GM21423 (cell line): ENCODE measurements at regions not wholly inside any gene's neighbourhood (a gene's known extent, or its start where the extent isn't known, plus 50 kb on each side); places are given as distances from the start of the nearest gene placed in this dataset.

ENCODE experiments used
- ATAC-seq: cut with Tn5 transposase; IDR thresholded peaks from one replicate; pipeline ENCODE4 v1.9.1; 2021; ENCODE audit warnings: mild to moderate bottlenecking, moderate library complexity; ENCODE audit not compliant: unreplicated experiment

DNA sequence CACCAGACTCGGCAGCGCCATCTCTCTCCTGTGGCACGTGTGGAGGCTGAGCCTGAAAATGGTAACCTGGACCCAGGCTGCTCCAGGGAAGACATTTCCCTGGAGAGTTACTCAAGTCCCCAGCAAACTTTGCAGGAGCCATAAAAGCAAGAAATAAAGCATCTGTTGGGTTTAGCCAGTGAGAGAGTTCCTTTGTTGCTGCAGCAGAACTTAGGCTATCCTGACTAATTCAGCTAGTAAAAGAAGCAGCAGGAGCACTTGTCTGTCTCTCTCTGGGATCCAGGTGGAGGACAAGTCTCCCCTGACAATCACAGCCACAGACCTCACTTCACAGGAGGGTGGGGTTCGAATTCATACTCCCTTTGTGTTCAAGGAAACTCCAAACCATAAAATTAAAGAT is 79.2 kb upstream of the DIO3 start:
- no peak for ATAC-seq

DNA sequence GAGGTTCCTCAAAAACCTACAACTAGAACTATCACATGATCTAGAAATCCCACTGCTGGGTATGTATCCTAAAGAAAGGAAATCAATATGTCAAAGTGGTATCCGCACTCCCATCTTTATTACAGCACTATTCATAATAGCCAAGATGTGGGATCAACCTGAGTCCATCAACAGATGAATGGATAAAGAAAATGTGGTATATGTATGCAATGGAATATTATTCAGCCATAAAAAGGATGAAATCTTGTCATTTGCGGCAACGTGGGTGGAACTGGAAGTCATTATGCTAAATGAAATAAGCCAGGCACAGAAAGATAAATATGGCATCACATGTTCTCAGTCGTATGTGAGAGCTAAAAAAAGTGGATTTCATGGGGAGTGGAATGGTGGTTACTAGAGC is 77.5 kb upstream of the DIO3 start:
- ATAC-seq = no peak

DNA sequence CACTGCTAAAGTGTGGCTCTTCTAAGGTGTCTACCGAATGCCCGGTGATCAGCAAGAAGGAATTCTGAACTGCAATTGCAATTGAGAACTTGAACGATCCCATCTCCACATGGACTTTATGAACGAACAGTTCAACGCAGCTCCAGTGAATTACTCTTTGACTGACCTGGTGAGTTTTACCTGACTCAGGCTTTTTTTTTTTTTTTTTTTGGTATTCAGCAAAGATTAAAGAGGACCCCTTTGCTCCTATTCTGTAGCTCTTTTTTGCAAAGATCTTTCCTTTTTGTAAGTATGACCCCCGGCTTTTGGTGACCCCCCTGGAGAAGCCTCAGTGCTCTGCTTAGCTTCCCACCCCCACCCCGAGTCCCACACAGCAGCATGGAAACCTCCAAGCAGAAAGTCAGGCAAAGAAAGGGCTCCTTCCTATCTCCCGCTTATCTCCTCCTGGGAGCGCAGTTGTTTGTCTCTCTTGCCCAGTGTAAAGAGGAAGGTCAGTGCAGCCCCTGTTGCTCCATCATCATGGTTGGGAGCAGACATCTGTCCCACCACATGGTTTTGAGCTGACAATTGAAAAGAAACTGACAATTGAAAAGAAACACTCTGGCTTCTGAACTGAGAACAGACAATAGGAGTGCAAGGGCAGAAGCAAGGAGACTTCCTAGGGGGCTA is 72.1 kb upstream of the DIO3 start:
- no peak for ATAC-seq

DNA sequence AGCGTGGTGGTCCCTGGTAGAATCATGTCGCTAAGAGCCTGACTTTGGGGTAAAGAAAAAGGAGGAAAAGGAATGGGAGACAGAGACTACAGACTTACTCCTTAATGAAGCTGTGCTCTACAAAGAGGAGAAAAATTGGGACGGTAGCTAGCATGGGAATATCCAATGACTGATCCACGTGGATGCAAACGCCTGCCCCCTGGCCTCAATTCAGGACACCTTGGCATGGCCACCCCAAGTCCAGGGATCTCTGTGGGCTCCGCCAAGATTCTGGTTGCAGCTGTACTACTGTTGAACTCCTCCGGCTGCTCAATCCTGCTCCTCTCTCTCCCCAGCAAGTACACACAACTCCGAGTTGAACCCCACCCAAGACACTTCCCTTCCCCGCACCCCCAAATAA is 70.5 kb upstream of the DIO3 start:
- no peak for ATAC-seq

DNA sequence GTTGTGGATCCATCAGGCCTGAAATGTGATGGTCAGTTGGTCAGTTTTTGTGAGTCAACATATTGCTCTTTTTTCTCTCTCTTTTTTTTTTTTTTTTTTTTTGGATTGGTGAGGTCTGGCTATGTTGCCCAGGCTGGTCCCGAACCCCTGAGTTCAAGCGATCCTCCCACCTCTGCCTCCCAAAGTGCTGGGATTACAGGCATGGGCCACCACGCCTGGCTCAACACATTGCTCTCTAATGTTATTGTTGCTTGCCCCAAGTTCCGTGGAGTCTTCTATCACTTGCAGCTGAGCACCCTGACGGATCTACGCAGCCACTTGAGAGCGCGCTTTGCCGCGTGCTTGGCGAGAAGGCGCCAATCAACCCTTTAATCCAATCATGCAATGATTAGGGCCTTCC is 69.5 kb upstream of the DIO3 start:
- no peak for ATAC-seq

DNA sequence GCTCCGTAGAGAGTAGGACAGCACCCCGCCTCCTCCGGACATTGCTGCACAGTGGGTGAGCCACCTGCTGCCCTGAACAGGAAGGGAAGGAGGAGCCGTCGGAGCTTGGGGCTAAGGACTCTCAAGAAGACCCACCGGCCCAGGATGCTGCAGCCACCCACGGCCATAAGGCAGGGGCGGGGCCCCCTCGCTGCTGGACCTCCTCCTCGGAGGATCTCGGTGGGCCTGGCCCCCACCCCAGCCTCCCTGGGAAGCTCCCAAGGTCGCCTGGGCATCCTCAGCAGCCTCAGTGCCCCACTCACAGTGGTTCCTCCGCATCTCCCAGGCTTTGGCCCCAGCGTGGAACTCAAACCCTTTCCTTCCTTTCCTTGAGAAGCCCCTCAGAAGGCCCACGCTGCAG is 68.6 kb upstream of the DIO3 start:
- no peak for ATAC-seq

DNA sequence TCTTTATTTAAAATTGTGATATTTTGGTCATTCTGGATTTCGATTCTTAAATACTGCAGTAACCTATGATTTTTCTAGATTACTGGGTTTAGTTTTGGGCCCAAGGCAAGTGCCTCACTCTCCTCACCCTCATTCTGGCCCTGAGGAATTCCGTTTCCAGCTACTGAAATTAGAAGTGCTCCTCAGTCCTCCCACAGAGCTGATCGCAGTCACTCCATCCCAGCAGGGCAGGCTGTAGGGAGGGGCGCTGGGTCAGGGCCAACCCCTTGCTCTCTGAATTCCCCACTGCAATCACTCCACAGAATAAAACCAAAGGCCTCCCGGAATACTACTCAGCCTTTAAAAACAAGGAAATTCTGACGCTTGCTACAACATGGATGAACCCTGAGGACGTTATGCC is 66.5 kb upstream of the DIO3 start:
- no peak for ATAC-seq

DNA sequence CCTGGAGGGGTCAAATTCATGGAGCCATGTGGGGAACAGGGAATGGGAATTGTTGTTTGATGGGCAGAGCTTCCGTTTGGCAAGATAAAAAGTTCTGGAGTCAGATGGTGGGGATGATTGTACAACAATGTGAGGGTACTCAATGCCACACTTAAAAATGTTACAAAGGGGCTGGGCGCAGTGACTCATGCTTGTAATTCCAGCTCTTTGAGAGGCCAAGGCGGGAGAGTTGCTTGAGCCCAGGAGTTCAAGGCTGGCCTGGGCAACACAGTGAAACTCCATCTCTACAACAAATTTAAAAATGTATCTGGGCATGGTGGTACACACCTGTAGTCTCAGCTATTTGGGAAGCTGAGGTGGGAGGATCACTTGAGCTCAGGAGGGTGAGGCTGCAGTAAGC is 66.0 kb upstream of the DIO3 start:
- no peak for ATAC-seq

DNA sequence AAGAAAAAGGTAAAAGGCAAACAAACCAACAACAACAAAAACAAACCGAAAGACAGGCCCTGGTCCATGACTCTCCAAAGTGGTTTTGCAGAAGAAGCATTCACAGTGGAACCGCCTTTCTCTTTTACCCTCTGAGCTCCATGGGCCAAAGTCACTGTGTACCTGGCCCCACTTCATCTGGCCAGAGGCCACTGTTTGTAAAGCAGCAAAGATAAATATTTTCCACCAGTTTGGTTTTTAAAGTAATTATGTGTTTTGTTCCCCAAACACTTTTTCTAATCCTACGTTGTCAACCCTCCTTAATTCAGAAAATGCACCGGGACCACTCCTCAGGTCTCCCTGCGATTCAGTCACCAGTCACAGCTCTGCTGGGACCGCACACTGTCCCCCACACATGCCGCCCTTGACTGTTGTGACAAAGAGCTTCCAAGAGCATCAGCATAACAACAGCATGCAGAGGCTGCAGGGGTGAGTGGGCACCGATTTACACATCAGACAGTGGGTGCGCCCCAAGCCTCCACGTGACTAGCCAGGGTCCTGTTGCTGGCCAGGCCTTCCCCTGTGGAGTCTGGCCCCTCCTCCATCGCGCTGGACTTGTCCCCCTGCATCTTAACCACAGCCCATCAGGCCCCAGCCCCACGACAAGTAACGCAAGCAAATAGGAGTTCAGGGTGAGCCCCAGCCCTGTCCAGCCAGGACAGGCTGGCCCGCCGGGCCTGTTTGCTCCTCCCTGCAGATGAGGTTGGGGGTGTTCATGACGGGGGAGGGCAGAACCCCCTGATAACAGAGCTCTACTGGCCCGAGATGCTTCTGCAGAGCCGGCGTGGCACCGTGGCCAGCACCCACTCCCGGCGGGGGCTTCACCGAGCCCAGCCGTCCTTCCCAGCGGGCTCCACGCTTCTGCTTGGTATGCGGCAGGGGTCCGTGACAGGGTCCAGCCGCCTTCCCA is 65.2 kb upstream of the DIO3 start:
- ATAC-seq = no peak

DNA sequence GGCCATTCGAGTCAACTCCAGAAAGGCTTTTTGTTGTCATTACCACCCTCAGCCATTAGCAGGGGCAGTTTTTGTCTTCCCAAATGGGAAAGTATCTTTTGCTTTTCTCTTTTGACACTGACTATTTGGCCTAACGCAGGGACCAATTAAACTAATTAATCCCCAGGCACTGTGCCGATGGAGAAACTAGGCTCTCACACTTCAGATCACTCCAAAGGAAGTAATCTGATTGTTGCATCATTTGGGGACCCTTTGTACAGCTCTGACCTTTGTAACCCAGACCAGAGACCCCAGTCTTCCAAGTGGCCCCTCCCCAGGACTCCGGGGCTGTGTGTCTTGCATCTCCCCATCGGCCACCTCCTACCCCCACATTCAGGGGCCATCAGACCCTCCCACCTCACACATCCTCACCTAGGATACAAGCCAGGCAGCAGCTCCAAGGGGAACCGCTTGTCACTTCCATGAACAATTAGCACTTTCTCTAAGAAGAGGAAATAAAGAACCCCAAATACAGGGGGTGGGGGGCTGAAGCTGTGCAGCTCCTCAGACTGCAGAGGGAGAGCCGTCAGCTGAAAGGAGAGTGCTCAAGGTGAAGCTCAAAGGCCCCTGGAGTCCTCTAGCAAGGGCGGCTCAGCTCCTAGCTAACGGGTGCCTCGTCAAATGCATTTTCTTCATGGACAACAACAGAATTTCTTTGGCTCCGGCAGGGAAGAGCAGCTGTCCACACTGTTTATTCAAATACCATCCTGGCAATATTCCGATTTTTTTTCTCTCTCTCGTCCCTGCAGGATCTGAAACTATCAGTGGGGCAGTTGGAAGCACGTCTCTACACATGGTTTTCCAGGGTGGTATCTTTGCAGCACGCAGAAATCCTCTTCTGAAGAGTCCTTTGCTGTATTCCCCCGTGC is 64.3 kb upstream of the DIO3 start:
- ATAC-seq = no peak

DNA sequence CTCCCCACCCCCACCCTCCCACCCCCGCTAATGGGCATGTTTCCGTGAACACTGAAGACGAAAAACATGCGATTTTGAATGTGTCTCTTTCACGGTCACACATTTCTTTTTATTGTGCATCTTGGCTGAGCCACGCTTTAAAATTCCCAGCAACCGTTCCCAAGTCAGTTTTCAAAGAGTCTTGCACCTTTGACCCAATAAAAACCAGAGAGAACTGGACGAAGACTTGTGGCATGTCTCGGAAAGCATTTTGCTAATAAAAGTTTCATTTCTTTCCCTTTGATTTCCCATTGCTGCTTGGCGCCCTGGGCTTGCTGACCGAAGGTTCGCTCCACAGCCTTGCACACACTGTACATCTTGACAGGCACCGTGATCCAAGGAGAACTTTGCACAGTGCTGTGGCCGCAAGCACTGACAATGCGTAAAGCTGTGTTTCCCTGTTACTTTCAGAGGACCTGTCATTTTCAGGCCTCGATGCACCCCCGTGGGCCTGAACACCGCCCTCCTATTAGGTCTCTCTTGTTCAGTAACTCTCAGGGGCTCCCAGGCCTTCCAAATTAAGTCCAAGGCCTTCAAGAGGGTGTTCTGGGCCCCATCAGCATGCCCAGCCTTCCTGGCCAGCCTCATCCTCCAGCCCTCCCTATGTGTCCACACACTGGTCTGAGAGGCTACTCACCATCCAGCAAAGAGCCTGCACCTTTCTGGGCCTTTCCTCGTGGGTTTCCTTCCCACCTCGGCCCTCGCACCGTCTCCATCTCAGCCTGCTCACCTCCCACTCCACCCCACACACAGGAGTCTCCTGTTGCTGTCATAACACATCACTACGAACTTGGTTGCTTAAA is 63.4 kb upstream of the DIO3 start:
- no peak for ATAC-seq

DNA sequence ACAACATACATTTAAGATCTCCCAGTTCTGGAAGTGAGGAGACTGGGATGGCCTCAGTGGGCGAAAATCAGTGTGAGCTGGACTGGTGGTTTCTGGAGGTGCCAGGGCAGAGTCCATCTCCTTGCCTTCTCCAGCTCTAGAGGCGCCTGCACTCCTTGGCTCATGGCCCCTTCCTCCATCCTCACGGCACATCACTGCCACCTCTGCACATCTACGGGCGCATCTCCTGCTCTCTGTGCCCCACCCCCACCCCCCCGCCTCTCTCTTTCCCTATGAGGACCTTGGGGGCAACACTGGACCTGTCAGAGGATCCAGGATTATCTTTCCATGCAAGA is 62.8 kb upstream of the DIO3 start:
- no peak for ATAC-seq

DNA sequence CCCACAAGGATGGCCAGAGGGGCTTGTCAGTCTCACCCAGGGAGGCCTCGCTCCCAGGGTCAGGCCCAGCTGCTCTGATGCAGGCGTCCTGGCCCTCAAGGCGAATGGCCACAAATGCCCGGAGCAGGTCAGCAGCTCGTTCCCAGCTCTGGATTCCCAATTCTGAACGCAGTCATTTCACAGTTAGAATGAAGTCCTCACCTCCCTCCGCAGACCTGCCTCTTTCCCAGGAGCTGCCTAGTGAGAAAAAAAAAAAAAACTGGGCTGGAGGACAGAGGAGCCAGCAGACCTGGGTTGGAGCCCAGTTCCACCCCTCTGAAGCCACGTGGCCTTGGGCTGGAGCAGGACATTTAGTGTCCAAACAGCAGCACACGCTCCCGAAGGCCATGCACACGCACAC is 62.2 kb upstream of the DIO3 start:
- no peak for ATAC-seq

DNA sequence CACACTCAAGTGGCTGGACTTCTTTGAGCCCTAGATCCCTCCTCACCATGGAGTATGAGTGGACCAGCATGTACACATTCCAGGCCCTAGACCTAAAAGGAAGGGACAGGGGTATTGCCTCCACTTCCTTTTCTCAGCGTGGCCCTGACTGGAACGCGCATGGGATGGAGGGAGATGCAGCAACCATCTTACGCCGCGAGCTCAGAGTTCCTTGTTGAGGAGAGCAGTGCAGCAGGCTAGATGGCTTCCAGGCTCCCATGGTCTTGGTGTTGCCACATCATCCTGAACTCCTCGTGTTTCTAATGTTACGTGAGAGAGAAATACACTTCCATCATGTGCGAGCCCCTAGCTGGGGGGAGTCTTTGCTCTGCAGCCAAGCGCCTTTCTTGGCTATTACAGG is 61.8 kb upstream of the DIO3 start:
- ATAC-seq = no peak

DNA sequence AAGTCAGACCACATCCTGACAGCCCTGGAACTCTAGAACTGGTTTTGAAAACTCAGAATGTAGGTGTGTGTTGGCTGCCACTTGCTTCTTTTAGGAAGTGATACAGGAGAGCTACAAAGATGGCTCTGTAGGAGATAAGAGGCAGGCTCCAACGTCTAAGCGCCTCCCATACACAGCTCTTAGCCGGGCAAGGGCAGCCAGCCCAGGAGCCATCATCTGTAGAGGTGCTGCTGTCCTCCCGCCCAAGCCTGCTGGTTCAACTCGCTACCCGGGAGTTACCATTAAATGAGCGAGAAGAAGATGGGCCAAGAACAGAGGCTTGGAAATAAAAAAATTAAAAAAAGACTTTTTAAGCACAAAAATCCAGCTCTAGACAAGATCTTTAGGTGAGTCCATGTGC is 61.2 kb upstream of the DIO3 start:
- no peak for ATAC-seq

DNA sequence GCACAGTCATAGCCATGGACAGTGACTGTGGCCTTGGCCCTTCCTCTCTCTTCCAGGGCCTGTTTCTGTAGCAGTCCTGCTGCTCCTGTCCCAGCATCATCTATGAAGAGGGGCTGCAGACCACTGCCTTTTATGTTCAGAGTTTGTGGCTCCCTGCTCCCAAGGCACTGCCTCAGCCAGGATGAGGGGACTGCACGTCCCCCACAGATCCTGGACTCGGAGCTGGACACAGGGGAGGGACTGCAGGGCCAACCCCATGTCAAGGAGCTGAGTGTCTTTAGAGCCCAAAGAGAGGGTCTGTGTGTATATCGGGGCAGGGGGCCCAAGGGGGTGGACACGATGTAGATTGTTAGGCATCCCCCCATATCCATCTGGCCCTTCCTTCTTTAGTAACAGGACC is 60.6 kb upstream of the DIO3 start:
- ATAC-seq = no peak

DNA sequence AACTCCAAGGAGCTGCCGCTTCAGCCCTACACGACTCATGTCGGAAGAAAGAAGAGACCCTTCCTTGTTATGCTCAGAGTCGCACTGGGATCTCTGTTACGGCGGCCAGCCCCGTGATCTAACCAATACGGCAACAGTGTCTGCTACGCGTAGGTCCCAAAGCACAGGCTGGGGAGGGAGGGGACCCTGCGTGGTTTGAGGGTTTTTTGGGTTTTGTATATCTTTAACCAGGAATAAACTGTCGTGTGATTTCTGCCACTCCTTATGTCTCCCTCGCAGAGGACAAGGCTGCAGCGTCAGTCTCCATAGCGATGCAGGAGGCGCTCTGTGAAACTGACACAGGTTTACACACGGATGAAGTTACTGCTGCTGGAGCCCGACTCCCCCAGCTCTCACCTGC is 60.0 kb upstream of the DIO3 start:
- ATAC-seq = no peak

DNA sequence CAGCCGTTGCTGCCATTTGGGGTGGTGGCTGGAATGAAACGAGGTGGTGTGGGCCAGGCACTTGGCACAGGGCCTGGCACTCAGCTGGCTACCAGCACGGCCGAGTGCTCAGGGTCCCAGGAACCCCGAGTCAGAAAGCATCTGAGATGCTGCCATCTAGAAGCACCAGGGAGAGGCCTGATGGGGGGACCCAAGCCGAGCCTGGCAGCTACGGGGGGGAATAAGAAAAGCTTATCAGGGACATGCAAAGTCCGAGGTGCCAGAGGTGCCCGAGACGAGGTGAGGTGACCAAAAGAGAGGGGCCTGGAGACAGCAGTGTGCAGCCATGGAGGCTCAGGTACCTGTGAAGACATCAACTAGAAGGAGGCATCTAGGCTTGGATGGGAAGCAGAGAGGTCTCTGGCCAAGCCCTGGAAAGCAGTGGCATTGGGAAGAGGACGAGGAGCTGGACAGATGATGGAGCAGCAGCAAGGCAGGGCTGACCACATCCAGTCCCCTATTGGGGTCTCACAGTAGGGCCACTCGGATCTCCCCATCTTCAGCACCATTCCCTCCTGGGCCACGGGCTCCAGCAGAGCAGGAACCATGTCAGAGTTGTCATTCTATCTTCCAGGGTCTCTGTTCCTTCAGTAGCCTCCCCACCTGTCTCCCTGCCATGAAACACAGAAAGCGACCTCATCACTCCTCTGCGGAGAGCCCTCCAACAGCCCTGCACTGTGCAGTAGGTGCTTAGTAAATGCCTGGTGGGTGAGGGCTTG is 59.3 kb upstream of the DIO3 start:
- no peak for ATAC-seq

DNA sequence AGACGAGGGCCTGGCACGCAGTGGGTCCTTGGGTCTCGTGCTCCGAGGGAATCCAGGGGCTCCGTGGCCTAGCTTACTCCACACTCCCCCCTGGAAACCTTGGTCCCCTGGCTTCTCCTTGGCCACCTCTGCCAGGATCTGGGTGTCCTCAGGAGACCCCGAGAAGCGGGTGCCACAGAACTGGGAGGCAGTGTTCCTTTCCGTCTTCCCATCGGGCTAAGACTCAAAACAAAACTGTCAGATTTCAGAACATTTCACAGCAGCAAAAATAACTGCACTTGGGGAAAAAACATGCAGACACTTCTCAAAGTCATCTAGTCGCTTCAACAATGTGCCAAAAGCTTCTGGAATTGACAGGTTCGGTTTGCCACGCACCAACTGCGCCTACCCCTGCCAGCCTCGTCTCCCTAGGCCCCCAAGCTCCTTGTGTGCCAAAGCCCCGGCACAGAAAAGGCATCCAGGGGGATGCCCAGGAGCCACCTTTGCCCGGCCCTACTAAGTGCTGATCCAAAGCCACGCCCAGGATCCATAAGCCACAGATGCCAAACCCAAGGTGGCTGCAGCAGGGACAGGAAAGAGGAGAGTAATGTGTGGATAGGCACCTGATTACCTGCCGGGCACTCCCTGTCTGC is 58.4 kb upstream of the DIO3 start:
- no peak for ATAC-seq
